ENCODE measurements at regions not wholly inside any gene's neighbourhood (a gene's known extent, or its start where the extent isn't known, plus 50 kb on each side); places are given as distances from the start of the nearest gene placed in this dataset.

DNA sequence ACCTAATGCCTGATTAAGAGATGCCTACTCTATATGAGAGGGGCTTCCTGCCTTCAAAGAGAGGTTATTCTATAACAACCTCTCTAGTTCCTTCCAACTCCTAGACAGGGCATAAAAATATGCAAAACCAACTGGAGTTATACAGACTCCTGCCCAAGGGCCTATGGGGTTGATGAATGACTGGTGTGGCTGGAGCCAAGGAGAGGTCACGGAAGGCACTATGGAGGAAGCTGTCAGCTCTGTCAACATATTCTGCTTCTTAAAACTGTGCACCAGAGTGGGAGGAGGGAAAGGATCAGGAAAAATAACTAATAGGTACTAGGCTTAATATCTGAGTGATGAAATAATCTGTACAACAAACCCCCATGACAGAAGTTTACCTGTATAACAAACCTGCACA is 120.9 kb upstream of the CDC42EP3 start:
- TF ChIP-seq POLR2A (IDR thresholded peaks at IDR 0.05) (no peak), POLR2AphosphoS5 (IDR thresholded peaks at IDR 0.05) (no peak)
- TF ChIP-seq, protein P1, sequence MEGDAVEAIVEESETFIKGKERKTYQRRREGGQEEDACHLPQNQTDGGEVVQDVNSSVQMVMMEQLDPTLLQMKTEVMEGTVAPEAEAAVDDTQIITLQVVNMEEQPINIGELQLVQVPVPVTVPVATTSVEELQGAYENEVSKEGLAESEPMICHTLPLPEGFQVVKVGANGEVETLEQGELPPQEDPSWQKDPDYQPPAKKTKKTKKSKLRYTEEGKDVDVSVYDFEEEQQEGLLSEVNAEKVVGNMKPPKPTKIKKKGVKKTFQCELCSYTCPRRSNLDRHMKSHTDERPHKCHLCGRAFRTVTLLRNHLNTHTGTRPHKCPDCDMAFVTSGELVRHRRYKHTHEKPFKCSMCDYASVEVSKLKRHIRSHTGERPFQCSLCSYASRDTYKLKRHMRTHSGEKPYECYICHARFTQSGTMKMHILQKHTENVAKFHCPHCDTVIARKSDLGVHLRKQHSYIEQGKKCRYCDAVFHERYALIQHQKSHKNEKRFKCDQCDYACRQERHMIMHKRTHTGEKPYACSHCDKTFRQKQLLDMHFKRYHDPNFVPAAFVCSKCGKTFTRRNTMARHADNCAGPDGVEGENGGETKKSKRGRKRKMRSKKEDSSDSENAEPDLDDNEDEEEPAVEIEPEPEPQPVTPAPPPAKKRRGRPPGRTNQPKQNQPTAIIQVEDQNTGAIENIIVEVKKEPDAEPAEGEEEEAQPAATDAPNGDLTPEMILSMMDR (IDR thresholded peaks at IDR 0.05) = no peak
- Histone ChIP-seq H3K27ac (no peak overlapping the region), H3K36me3 (no peaks in the 10 kb centered on the region), H3K9me3 (peaks cover 0 to 9% of the 10 kb centered on the region in 2 donors), H3K4me1 (no peaks in the 10 kb centered on the region), H3K4me3 (no peak overlapping the region), H3K27me3 (no peaks in the 10 kb centered on the region)
- no peak for DNase-seq (ENCODE audit: low spot score in 2 of 2)
- intact Hi-C loops (cut with DNase I; ENCODE audit: low total_unique reads) = no loop called here

DNA sequence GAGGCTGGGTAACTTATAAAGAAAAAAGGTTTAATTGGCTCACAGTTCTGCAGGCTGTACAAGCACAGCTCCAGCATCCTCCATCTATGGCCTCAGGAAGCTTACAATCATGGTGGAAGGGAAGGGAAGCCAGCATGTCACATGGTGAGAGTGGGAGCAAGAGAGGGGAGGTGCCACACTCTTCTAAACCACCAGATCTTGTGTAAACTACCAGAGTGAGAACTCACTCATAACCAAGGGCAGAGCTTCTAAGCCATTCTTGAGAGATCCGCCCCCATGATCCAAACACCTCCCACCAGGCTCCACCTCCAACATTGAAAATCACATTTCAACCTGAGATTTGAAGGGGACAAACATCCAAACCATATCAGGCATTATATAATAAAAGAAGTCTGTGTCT is 121.6 kb upstream of the CDC42EP3 start:
- Histone ChIP-seq H3K27me3 (no peaks in the 10 kb centered on the region), H3K36me3 (no peaks in the 10 kb centered on the region), H3K9me3 (peaks cover 0 to 8% of the 10 kb centered on the region in 2 donors), H3K27ac (no peak overlapping the region), H3K4me3 (no peak overlapping the region), H3K4me1 (no peaks in the 10 kb centered on the region)
- TF ChIP-seq, protein P1 (IDR thresholded peaks at IDR 0.05) = no peak
- TF ChIP-seq POLR2A (IDR thresholded peaks at IDR 0.05) = no peak
- TF ChIP-seq POLR2AphosphoS5 (IDR thresholded peaks at IDR 0.05) = no peak
- intact Hi-C loops (cut with DNase I; ENCODE audit: low total_unique reads) = no loop called here
- no peak for DNase-seq (ENCODE audit: low spot score in 2 of 2)

DNA sequence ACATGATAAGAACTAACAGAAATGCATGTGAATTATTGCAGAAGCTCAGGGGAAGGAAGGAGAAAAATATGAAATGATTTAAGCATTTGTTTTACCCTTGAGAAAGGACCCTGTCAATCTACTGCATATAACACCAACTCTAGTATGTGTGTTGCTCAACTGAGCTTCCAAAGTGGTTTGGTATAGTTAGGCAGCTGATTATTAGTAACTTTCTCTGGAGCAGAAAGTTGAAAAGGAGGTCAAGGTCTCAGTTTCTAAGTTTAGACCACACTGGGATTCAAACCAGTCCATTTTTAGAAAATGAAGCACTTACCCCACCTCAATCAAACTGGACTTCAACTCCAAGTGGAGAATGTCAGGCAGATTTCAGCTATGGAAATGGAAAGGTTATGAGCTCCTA is 123.3 kb upstream of the CDC42EP3 start:
- TF ChIP-seq POLR2A (IDR thresholded peaks at IDR 0.05) (no peak), POLR2AphosphoS5 (IDR thresholded peaks at IDR 0.05) (no peak)
- TF ChIP-seq, protein P1 (IDR thresholded peaks at IDR 0.05) = no peak
- intact Hi-C loops (cut with DNase I; ENCODE audit: low total_unique reads) = no loop called here
- H3K4me1 ChIP-seq = no peaks in the 10 kb centered on the region
- H3K27me3 ChIP-seq = no peaks in the 10 kb centered on the region
- H3K9me3 ChIP-seq = no peaks in the 10 kb centered on the region
- DNase-seq (ENCODE audit: low spot score in 2 of 2) = no peak
- no peaks in the 10 kb centered on the region for H3K36me3 ChIP-seq
- H3K27ac ChIP-seq = no peak overlapping the region
- H3K4me3 ChIP-seq = no peak overlapping the region

DNA sequence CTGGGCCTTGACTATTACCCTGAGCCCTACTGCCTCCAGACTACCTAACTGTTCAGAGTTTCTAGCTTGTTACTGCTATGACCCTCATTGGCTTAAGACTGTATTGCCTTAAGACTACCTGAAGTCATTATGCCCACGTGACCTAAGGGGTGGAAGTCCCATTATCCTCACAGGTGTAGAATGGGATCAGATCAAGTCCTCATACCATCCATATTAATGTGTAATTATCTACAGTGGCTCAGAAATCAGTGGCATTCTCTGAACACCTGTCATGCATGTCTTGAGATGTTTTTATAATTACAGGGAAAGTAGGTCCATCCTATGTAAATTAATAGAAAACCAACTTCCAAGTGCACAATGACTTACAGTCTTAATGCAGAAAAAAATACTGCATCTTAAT is 124.0 kb upstream of the CDC42EP3 start:
- Histone ChIP-seq H3K36me3 (no peaks in the 10 kb centered on the region), H3K9me3 (no peaks in the 10 kb centered on the region), H3K27me3 (no peaks in the 10 kb centered on the region), H3K4me1 (no peaks in the 10 kb centered on the region), H3K4me3 (no peak overlapping the region), H3K27ac (no peak overlapping the region)
- TF ChIP-seq, protein P1 (IDR thresholded peaks at IDR 0.05) = no peak
- no peak for TF ChIP-seq POLR2A (IDR thresholded peaks at IDR 0.05)
- no peak for TF ChIP-seq POLR2AphosphoS5 (IDR thresholded peaks at IDR 0.05)
- intact Hi-C loops (cut with DNase I; ENCODE audit: low total_unique reads) = no loop called here
- no peak for DNase-seq (ENCODE audit: low spot score in 2 of 2)

DNA sequence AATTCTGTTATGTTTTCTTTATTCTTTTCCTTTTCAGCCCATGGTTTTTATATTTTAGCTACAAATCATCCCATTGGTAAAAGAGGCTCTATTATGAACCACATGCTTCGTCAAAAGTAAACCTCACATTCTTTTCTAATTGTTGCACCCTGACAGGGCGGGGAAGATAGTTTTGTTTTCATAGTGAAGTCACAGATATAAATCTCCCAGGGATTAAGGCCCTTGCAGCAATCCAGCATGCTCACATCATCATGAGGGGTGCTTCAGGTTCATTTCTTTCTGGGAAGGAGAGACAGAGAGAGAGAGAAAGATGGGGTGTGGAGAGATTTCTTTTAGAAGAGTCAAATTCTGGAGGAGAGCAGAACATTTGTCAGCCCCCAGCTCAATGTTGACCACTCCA is 124.5 kb upstream of the CDC42EP3 start:
- TF ChIP-seq, protein P1 (IDR thresholded peaks at IDR 0.05) = no peak
- no peak for TF ChIP-seq POLR2A (IDR thresholded peaks at IDR 0.05)
- TF ChIP-seq POLR2AphosphoS5 (IDR thresholded peaks at IDR 0.05) = no peak
- no peak overlapping the region for H3K4me3 ChIP-seq
- no peaks in the 10 kb centered on the region for H3K9me3 ChIP-seq
- intact Hi-C loops (cut with DNase I; ENCODE audit: low total_unique reads) = no loop called here
- DNase-seq (ENCODE audit: low spot score in 2 of 2) = no peak
- H3K27me3 ChIP-seq = no peaks in the 10 kb centered on the region
- no peaks in the 10 kb centered on the region for H3K4me1 ChIP-seq
- H3K27ac ChIP-seq = no peak overlapping the region
- H3K36me3 ChIP-seq = no peaks in the 10 kb centered on the region
